DOHH2 (cell line): ENCODE measurements at regions not wholly inside any gene's neighbourhood (a gene's known extent, or its start where the extent isn't known, plus 50 kb on each side); places are given as distances from the start of the nearest gene placed in this dataset.

Experiments
- CTCF ChIP-seq: fragments of 200-600 bp; sonication (generic); IDR thresholded peaks from one replicate; pipeline ENCODE4 v1.5.1; 2014; ENCODE audit warnings: antibody characterized with exemption, mild to moderate bottlenecking, low read depth, low read length; ENCODE audit not compliant: poor library complexity, severe bottlenecking
- EZH2phosphoT487 ChIP-seq: fragments of 200-600 bp; sonication (generic); IDR thresholded peaks from 2 replicates; pipeline ENCODE4 v1.6.1; 2017; ENCODE audit warnings: borderline replicate concordance, mild to moderate bottlenecking, antibody characterized with exemption, low read length, moderate library complexity, mixed read lengths

GRCh38 chr1:221171768-221172167 lies 292.5 kb downstream of the HLX start:
- no peak for TF ChIP-seq CTCF
- no peak for TF ChIP-seq EZH2phosphoT487
